ENCODE measurements at regions not wholly inside any gene's neighbourhood (a gene's known extent, or its start where the extent isn't known, plus 50 kb on each side); places are given as distances from the start of the nearest gene placed in this dataset.
"Not testable (repeated sequence)": the region's sequence is repeated elsewhere in the genome, so short reads cannot be mapped to it uniquely, and the experiment has no call there.

DNA sequence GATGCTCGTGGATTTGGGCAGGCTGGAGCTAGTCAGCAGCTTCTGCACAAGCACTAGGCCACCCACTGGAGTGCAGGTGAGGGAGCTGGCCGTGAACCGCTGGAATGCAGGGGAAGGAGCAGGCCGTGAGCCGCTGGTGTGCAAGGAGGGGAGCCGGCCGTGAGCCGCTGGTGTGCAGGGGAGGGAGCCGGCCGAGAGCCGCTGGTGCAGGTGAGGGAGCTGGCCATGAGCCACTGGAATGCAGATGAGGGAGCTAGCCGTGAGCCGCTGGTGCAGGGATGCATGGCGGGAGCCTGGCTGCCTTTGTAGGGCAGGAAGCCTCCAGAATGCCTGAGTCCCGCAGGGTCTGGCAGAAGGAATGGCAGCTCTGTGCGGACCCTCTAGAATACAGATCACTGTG, 4220.0 kb upstream of the OR11H1 start:
- Histone ChIP-seq H3K36me3 (no peaks in the 10 kb centered on the region), H3K9me3 (peaks cover 12% of the 10 kb centered on the region), H3K4me1 (no peaks in the 10 kb centered on the region), H3K4me3 (ENCODE audit: low read depth, low read length) (no peak overlapping the region), H3K27me3 (no peaks in the 10 kb centered on the region)
- DNase-seq, result no peak
- TF ChIP-seq, protein P1, sequence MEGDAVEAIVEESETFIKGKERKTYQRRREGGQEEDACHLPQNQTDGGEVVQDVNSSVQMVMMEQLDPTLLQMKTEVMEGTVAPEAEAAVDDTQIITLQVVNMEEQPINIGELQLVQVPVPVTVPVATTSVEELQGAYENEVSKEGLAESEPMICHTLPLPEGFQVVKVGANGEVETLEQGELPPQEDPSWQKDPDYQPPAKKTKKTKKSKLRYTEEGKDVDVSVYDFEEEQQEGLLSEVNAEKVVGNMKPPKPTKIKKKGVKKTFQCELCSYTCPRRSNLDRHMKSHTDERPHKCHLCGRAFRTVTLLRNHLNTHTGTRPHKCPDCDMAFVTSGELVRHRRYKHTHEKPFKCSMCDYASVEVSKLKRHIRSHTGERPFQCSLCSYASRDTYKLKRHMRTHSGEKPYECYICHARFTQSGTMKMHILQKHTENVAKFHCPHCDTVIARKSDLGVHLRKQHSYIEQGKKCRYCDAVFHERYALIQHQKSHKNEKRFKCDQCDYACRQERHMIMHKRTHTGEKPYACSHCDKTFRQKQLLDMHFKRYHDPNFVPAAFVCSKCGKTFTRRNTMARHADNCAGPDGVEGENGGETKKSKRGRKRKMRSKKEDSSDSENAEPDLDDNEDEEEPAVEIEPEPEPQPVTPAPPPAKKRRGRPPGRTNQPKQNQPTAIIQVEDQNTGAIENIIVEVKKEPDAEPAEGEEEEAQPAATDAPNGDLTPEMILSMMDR (IDR thresholded peaks at IDR 0.05; ENCODE audit: low read depth, low read length), result no peak

DNA sequence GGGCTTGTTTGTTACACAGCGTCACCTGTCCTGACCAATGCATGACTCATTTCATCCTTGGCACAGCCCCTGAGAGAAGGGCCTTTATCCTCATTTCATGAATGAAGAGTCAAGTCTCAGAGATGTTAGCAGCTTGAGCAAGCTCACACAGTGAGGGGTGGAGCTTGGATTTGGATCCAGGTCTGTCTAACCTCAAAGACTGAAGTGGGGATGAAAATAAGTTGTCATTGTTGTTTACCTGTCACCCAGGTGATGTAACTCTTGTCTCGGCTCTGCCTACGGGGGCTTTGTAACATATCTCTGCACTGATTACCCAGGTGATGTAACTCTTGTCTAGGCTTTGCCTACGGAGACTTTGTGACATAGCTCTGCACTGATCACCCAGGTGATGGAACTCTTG, 4218.2 kb upstream of the OR11H1 start:
- not testable (repeated sequence) for H3K36me3 ChIP-seq; DNase-seq; H3K27me3 ChIP-seq; H3K4me1 ChIP-seq; H3K4me3 ChIP-seq (ENCODE audit: low read depth, low read length)
- H3K9me3 ChIP-seq, result peaks cover 12% of the 10 kb centered on the region

DNA sequence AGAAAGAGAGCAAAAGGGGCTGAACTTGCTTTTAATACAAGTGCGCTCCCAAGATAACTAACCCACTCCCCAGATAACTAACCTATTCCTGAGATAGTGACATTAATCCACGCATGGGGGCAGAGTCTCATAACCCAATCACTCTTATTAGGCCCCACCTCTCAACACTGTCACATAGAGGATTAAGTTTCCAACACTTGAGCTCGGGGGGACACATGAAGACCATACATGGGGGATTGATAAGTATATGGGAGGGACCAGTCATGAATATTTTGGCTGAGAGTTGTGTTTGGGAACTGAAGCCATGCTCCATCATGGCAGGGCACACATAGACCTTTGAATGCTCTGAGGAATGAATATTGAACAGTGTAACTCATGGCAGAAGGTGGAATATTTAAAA, 4217.3 kb upstream of the OR11H1 start:
- H3K36me3 ChIP-seq; H3K4me1 ChIP-seq; DNase-seq; H3K4me3 ChIP-seq (ENCODE audit: low read depth, low read length); H3K27me3 ChIP-seq: not testable (repeated sequence)
- peaks cover 12% of the 10 kb centered on the region for H3K9me3 ChIP-seq

DNA sequence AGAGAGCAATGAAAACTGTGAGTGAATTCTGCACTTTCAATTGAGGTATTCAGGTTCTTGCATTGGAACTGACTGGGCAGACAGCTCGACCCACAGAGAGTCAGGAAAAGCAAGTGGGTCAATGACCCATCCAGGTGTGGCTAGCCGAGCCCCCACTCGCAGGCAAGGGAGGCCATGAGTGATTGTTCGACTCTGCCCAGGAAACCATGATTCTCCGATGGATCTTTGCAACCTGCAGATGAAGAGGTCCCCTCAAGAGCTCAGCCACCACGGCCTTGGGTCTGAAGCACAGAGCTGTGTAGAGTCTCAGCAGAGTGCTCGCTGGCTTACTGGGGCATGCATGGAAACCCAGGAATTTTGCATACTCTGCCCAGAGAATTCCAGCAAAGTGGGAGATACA, 4215.4 kb upstream of the OR11H1 start:
- H3K9me3 ChIP-seq; H3K36me3 ChIP-seq; H3K4me3 ChIP-seq (ENCODE audit: low read depth, low read length); DNase-seq; H3K27me3 ChIP-seq; H3K4me1 ChIP-seq: not testable (repeated sequence)

DNA sequence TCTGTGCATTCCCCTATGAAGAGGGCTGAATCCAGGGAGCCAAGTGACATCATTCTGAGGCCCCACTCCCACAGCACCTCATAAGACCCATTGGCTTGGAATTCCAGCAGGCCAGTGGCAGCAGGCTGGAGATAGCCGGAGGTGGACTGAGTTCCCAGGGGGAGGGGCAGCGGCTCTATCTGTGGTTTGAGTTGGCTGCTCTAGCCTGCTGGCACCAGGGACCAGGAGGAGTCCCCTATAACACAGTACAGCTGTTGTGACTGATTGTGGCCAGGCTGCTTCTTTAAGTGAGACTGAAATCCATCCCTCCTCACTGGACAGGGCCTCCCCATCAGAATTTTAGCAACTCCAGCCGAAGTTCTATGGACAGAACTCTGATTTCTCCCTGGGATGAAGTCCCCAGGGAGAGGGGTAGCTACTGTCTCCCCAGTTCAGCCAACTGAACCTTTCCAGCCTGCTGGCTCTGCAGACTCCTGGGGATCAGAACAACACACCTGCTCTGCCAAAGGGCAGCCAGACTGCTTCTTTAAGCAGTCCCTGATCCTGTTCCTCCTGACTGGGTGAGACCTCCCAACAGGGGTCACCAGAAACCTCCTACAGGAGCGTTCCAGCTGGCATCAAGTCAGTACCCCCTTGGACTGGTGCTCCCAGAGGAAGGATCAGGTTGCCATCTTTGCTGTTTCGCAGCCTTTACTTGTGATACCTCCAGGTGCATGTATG, 4214.8 kb upstream of the OR11H1 start:
- not testable (repeated sequence) for H3K4me1 ChIP-seq; H3K4me3 ChIP-seq (ENCODE audit: low read depth, low read length); H3K27me3 ChIP-seq; H3K36me3 ChIP-seq; DNase-seq; H3K9me3 ChIP-seq

DNA sequence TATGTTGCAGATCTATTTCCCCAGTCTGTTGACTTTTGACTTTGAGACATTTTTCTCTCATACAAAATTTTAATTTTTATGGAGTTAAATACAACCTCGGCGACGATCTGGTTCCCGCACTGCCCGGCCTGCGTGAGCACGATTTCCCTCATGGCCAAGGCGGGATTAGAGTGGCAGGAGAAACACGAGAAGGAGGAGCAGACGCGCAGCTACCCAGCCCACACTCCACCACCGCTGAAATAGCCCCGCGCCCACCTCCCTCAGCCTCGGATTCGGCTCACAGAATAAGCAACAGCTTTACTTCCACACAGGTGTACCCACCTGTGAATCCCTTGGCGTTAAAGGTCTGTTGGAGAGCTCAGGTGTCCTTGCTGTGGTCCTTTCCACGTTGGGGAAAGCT, 4209.4 kb upstream of the OR11H1 start:
- not testable (repeated sequence) for H3K4me3 ChIP-seq (ENCODE audit: low read depth, low read length); DNase-seq; H3K4me1 ChIP-seq; H3K27me3 ChIP-seq; H3K9me3 ChIP-seq; H3K36me3 ChIP-seq

DNA sequence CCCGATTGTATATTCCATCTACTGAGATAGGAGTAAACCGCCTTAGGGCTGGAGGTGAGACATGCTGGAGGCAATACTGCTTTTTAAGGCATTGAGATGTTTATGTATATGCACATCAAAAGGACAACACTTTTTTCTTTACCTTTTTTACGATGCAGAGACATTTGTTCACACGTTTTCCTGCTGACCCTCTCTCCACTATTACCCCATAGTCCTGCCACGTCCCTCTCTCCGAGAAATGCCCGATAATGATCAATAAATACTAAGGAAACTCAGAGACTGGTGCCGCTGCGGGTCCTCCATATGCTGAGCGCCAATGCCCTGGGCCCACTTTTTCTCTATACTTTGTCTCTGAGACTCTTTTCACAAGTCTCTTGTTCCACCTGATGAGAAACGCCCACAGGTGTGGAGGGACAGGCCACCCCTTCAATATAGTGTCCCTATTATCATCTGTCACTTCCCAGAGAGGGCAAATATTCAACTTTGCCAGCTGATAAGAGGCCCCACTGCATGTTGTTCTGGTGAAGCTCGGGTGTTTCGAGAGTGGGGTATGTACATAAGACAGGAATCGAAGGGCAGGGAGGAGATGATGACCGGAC, 4203.5 kb upstream of the OR11H1 start:
- H3K4me1 ChIP-seq; H3K36me3 ChIP-seq; DNase-seq; H3K4me3 ChIP-seq (ENCODE audit: low read depth, low read length); H3K9me3 ChIP-seq; H3K27me3 ChIP-seq: not testable (repeated sequence)

DNA sequence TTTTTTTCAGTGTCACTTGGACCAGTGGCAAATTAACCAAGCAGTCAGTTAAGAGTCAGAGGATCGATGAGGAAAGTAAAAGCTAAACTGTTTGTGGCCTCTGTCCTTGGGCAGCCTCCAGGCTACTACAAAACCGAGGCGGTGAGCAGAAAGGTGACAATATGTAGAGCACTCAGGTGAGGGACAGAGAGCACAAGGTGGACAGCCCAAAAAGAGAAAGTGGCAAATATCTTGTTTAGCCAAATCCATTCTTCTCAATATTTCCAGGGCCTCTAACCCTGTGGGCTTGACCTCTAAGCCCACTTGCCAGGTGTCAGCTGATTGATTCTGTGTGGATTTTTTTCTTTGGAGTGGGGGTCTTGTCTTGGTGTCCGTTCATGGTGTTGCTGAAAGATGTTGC, 4202.2 kb upstream of the OR11H1 start:
- H3K4me1 ChIP-seq, result no peaks in the 10 kb centered on the region
- H3K4me3 ChIP-seq (ENCODE audit: low read depth, low read length), result no peak overlapping the region
- H3K27me3 ChIP-seq, result no peaks in the 10 kb centered on the region
- DNase-seq, result no peak
- no peaks in the 10 kb centered on the region for H3K36me3 ChIP-seq
- no peaks in the 10 kb centered on the region; the same call in 1 of the 2 replicates for H3K9me3 ChIP-seq
- TF ChIP-seq, protein P1 (IDR thresholded peaks at IDR 0.05; ENCODE audit: low read depth, low read length), result no peak

DNA sequence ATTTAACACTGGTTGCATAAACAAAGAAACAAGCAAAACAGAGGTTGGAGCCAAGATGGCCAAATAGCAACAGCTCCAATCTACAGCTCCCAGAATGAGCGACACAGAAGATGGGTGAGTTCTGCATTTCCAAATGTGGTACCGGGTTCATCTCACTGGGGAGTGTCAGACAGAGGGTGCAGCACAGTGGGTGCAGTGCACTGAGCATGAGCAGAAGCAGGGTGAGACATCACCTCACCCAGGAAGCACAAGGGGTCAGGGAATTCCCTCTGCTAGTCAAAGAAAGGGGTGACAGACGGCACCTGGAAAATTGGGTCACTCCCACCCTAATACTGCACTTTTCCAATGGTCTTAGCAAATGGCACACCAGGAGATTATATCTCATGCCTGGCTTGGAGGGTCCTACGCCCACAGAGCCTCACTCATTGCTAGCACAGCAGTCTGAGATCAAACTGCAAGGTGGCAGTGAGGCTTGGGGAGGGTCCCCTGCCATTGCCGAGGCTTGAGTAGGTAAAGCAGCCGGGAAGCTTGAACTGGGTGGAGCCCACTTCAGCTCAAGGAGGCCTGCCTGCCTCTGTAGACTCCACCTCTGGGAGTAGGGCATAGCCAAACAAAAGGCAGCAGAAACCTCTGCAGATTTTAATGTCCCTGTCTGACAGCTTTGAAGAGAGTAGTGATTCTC, 4186.5 kb upstream of the OR11H1 start:
- not testable (repeated sequence) for H3K4me3 ChIP-seq (ENCODE audit: low read depth, low read length); H3K27me3 ChIP-seq; H3K36me3 ChIP-seq; DNase-seq; H3K4me1 ChIP-seq; H3K9me3 ChIP-seq

DNA sequence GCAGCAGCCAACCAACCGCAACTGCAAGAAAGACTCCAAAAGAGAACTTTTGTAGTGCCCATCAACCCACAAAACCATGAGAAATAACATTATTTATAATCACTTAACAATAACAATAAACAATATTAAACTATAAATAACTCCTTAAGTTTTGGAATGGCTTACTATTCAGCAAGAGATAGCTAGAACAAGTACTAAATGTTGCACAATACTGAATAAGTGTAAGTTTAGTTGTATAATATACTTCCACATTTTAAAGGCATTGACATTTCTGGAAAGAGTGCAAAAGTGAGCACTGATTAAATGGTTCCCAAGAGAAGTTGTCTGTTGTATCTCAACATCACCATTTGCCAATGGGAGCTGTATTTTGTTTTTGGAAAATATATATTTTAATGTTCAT, 4176.8 kb upstream of the OR11H1 start:
- not testable (repeated sequence) for H3K36me3 ChIP-seq; H3K4me3 ChIP-seq (ENCODE audit: low read depth, low read length); DNase-seq; H3K4me1 ChIP-seq; H3K27me3 ChIP-seq; H3K9me3 ChIP-seq

DNA sequence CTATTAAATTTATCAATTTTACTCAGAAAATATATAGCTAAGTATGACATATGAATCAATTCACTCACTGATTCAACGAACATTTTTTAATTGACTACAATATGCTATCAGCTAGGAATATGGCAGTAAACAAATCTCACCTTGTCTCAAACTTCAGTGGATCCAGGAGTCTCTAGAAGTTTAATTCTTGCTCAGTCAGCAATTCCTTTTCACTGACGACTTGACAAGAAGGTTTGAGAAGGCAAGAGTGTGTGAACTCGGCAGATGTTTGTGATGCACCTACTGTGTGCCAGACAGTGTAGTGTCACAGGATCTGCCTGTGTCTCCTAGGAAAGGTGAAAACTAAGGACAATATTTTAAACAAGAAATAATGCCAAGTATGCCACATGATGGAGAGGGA, 4175.7 kb upstream of the OR11H1 start:
- DNase-seq; H3K4me3 ChIP-seq (ENCODE audit: low read depth, low read length); H3K4me1 ChIP-seq; H3K27me3 ChIP-seq; H3K9me3 ChIP-seq; H3K36me3 ChIP-seq: not testable (repeated sequence)

Data from BE2C (cell line).